ENCODE measurements at regions not wholly inside any gene's neighbourhood (a gene's known extent, or its start where the extent isn't known, plus 50 kb on each side); places are given as distances from the start of the nearest gene placed in this dataset.
"Not testable (repeated sequence)": the region's sequence is repeated elsewhere in the genome, so short reads cannot be mapped to it uniquely, and the experiment has no call there.

- DNase-seq (ENCODE audit: low read depth in 2 of 2) = peak; percentile 44 to 46
Observed at GRCh38 chr14:34300882-34301734, 160.9 kb downstream of the SPTSSA start.

- DNase-seq (ENCODE audit: low read depth in 2 of 2) = no peak
Observed at GRCh38 chr14:34300330-34300729, 161.7 kb downstream of the SPTSSA start.

GRCh38 chr14:34299360-34299759, 162.7 kb downstream of the SPTSSA start:
- no peak for DNase-seq (ENCODE audit: low read depth in 2 of 2)

GRCh38 chr14:34297786-34298520, 164.1 kb downstream of the SPTSSA start:
- no peak for DNase-seq (ENCODE audit: low read depth in 2 of 2)

- no peak for DNase-seq (ENCODE audit: low read depth in 2 of 2)
Observed at GRCh38 chr14:34283590-34283989, 178.4 kb downstream of the SPTSSA start.

- no peak for DNase-seq (ENCODE audit: low read depth in 2 of 2)
Observed at GRCh38 chr14:34277191-34277590, 184.8 kb downstream of the SPTSSA start.

- no peak for DNase-seq (ENCODE audit: low read depth in 2 of 2)
Observed at GRCh38 chr14:34275530-34275929, 186.5 kb downstream of the SPTSSA start.

GRCh38 chr14:34275078-34275477, 187.0 kb downstream of the SPTSSA start:
- DNase-seq (ENCODE audit: low read depth in 2 of 2) = no peak

GRCh38 chr14:34273716-34274115, 188.3 kb downstream of the SPTSSA start:
- not testable (repeated sequence) for DNase-seq (ENCODE audit: low read depth in 2 of 2)

GRCh38 chr14:34270361-34270760, 191.7 kb downstream of the SPTSSA start:
- DNase-seq (ENCODE audit: low read depth in 2 of 2) = no peak

GRCh38 chr14:34266344-34266743, 195.7 kb downstream of the SPTSSA start:
- DNase-seq (ENCODE audit: low read depth in 2 of 2) = no peak

- DNase-seq (ENCODE audit: low read depth in 2 of 2) = no peak
Observed at GRCh38 chr14:34262127-34262910, 199.7 kb downstream of the SPTSSA start.

GRCh38 chr14:34259996-34260395, 202.0 kb downstream of the SPTSSA start:
- DNase-seq (ENCODE audit: low read depth in 2 of 2) = no peak

- DNase-seq (ENCODE audit: low read depth in 2 of 2) = no peak
Observed at GRCh38 chr14:34258318-34258717, 203.7 kb downstream of the SPTSSA start.

GRCh38 chr14:34257505-34257904, 204.5 kb downstream of the SPTSSA start:
- no peak for DNase-seq (ENCODE audit: low read depth in 2 of 2)

GRCh38 chr14:34256223-34256622, 205.8 kb downstream of the SPTSSA start:
- no peak for DNase-seq (ENCODE audit: low read depth in 2 of 2)

GRCh38 chr14:34254571-34254970, 207.5 kb downstream of the SPTSSA start:
- DNase-seq (ENCODE audit: low read depth in 2 of 2) = no peak

GRCh38 chr14:34254031-34254430, 208.0 kb downstream of the SPTSSA start:
- no peak for DNase-seq (ENCODE audit: low read depth in 2 of 2)

- DNase-seq (ENCODE audit: low read depth in 2 of 2) = peak in 1 of 2 donors; percentile 5
Observed at GRCh38 chr14:34252227-34252626, 209.8 kb downstream of the SPTSSA start.

- DNase-seq (ENCODE audit: low read depth in 2 of 2) = peak; percentile 34 to 79
Observed at GRCh38 chr14:34251662-34252061, 210.4 kb downstream of the SPTSSA start.

- no peak for DNase-seq (ENCODE audit: low read depth in 2 of 2)
Observed at GRCh38 chr14:34250959-34251358, 211.1 kb downstream of the SPTSSA start.

GRCh38 chr14:34247605-34248004, 214.4 kb downstream of the SPTSSA start:
- no peak for DNase-seq (ENCODE audit: low read depth in 2 of 2)

Measured in dermis microvascular lymphatic vessel endothelial cell (primary cell).